ENCODE measurements at regions not wholly inside any gene's neighbourhood (a gene's known extent, or its start where the extent isn't known, plus 50 kb on each side); places are given as distances from the start of the nearest gene placed in this dataset.

GRCh38 chr7:17153536-17153935 lies 144.9 kb upstream of the AHR start:
- Histone ChIP-seq H3K4me3 (ENCODE audit: low read depth in 1 of 2, low read length in 2 of 2) (no peak overlapping the region), H3K4me1 (ENCODE audit: control insufficient read depth in 1 of 2, insufficient read depth in 2 of 2, low read length in 2 of 2) (no peaks in the 10 kb centered on the region), H3K27me3 (ENCODE audit: low read depth, low read length) (no peaks in the 10 kb centered on the region), H3K36me3 (ENCODE audit: control insufficient read depth in 1 of 2, insufficient read depth in 2 of 2, low read length in 2 of 2) (no peaks in the 10 kb centered on the region), H3K9me3 (ENCODE audit: control insufficient read depth in 1 of 2, low read length in 2 of 2) (no peaks in the 10 kb centered on the region), H3K27ac (ENCODE audit: low read length) (no peak overlapping the region)

GRCh38 chr7:17155529-17155928 lies 142.9 kb upstream of the AHR start:
- Histone ChIP-seq H3K4me3 (ENCODE audit: low read depth in 1 of 2, low read length in 2 of 2) (no peak overlapping the region), H3K27me3 (ENCODE audit: low read depth, low read length) (no peaks in the 10 kb centered on the region), H3K36me3 (ENCODE audit: control insufficient read depth in 1 of 2, insufficient read depth in 2 of 2, low read length in 2 of 2) (no peaks in the 10 kb centered on the region), H3K4me1 (ENCODE audit: control insufficient read depth in 1 of 2, insufficient read depth in 2 of 2, low read length in 2 of 2) (no peaks in the 10 kb centered on the region), H3K27ac (ENCODE audit: low read length) (no peak overlapping the region), H3K9me3 (ENCODE audit: control insufficient read depth in 1 of 2, low read length in 2 of 2) (no peaks in the 10 kb centered on the region)

GRCh38 chr7:17158261-17158660 lies 140.2 kb upstream of the AHR start:
- Histone ChIP-seq H3K27ac (ENCODE audit: low read length) (no peak overlapping the region), H3K9me3 (ENCODE audit: control insufficient read depth in 1 of 2, low read length in 2 of 2) (peaks cover 0 to 3% of the 10 kb centered on the region in 2 donors), H3K27me3 (ENCODE audit: low read depth, low read length) (no peaks in the 10 kb centered on the region), H3K4me1 (ENCODE audit: control insufficient read depth in 1 of 2, insufficient read depth in 2 of 2, low read length in 2 of 2) (no peaks in the 10 kb centered on the region), H3K36me3 (ENCODE audit: control insufficient read depth in 1 of 2, insufficient read depth in 2 of 2, low read length in 2 of 2) (no peaks in the 10 kb centered on the region), H3K4me3 (ENCODE audit: low read depth in 1 of 2, low read length in 2 of 2) (no peak overlapping the region)

- H3K27ac ChIP-seq (ENCODE audit: low read length) = no peak overlapping the region
- no peaks in the 10 kb centered on the region for H3K27me3 ChIP-seq (ENCODE audit: low read depth, low read length)
- H3K36me3 ChIP-seq (ENCODE audit: control insufficient read depth in 1 of 2, insufficient read depth in 2 of 2, low read length in 2 of 2) = no peaks in the 10 kb centered on the region
- peaks cover 0 to 3% of the 10 kb centered on the region in 2 donors for H3K9me3 ChIP-seq (ENCODE audit: control insufficient read depth in 1 of 2, low read length in 2 of 2)
- no peaks in the 10 kb centered on the region for H3K4me1 ChIP-seq (ENCODE audit: control insufficient read depth in 1 of 2, insufficient read depth in 2 of 2, low read length in 2 of 2)
- no peak overlapping the region for H3K4me3 ChIP-seq (ENCODE audit: low read depth in 1 of 2, low read length in 2 of 2)
Measured at GRCh38 chr7:17159500-17160037, 138.9 kb upstream of the AHR start.

GRCh38 chr7:17166824-17167379 lies 131.6 kb upstream of the AHR start:
- H3K36me3 ChIP-seq (ENCODE audit: control insufficient read depth in 1 of 2, insufficient read depth in 2 of 2, low read length in 2 of 2) = no peaks in the 10 kb centered on the region
- no peaks in the 10 kb centered on the region for H3K9me3 ChIP-seq (ENCODE audit: control insufficient read depth in 1 of 2, low read length in 2 of 2)
- H3K4me3 ChIP-seq (ENCODE audit: low read depth in 1 of 2, low read length in 2 of 2) = no peak overlapping the region
- no peak overlapping the region for H3K27ac ChIP-seq (ENCODE audit: low read length)
- no peaks in the 10 kb centered on the region for H3K4me1 ChIP-seq (ENCODE audit: control insufficient read depth in 1 of 2, insufficient read depth in 2 of 2, low read length in 2 of 2)
- no peaks in the 10 kb centered on the region for H3K27me3 ChIP-seq (ENCODE audit: low read depth, low read length)

GRCh38 chr7:17168416-17168815 lies 130.0 kb upstream of the AHR start:
- Histone ChIP-seq H3K36me3 (ENCODE audit: control insufficient read depth in 1 of 2, insufficient read depth in 2 of 2, low read length in 2 of 2) (no peaks in the 10 kb centered on the region), H3K27me3 (ENCODE audit: low read depth, low read length) (no peaks in the 10 kb centered on the region), H3K4me3 (ENCODE audit: low read depth in 1 of 2, low read length in 2 of 2) (no peak overlapping the region), H3K4me1 (ENCODE audit: control insufficient read depth in 1 of 2, insufficient read depth in 2 of 2, low read length in 2 of 2) (no peaks in the 10 kb centered on the region), H3K9me3 (ENCODE audit: control insufficient read depth in 1 of 2, low read length in 2 of 2) (no peaks in the 10 kb centered on the region), H3K27ac (ENCODE audit: low read length) (no peak overlapping the region)

GRCh38 chr7:17171427-17171826 lies 127.0 kb upstream of the AHR start:
- no peaks in the 10 kb centered on the region for H3K27me3 ChIP-seq (ENCODE audit: low read depth, low read length)
- H3K27ac ChIP-seq (ENCODE audit: low read length) = no peak overlapping the region
- no peaks in the 10 kb centered on the region for H3K9me3 ChIP-seq (ENCODE audit: control insufficient read depth in 1 of 2, low read length in 2 of 2)
- H3K4me1 ChIP-seq (ENCODE audit: control insufficient read depth in 1 of 2, insufficient read depth in 2 of 2, low read length in 2 of 2) = no peaks in the 10 kb centered on the region
- no peaks in the 10 kb centered on the region for H3K36me3 ChIP-seq (ENCODE audit: control insufficient read depth in 1 of 2, insufficient read depth in 2 of 2, low read length in 2 of 2)
- H3K4me3 ChIP-seq (ENCODE audit: low read depth in 1 of 2, low read length in 2 of 2) = no peak overlapping the region

GRCh38 chr7:17176371-17177032 lies 122.0 kb upstream of the AHR start:
- H3K4me1 ChIP-seq (ENCODE audit: control insufficient read depth in 1 of 2, insufficient read depth in 2 of 2, low read length in 2 of 2) = no peaks in the 10 kb centered on the region
- no peaks in the 10 kb centered on the region for H3K36me3 ChIP-seq (ENCODE audit: control insufficient read depth in 1 of 2, insufficient read depth in 2 of 2, low read length in 2 of 2)
- no peaks in the 10 kb centered on the region for H3K9me3 ChIP-seq (ENCODE audit: control insufficient read depth in 1 of 2, low read length in 2 of 2)
- H3K27ac ChIP-seq (ENCODE audit: low read length) = no peak overlapping the region
- no peaks in the 10 kb centered on the region for H3K27me3 ChIP-seq (ENCODE audit: low read depth, low read length)
- no peak overlapping the region for H3K4me3 ChIP-seq (ENCODE audit: low read depth in 1 of 2, low read length in 2 of 2)

- no peaks in the 10 kb centered on the region for H3K4me1 ChIP-seq (ENCODE audit: control insufficient read depth in 1 of 2, insufficient read depth in 2 of 2, low read length in 2 of 2)
- H3K36me3 ChIP-seq (ENCODE audit: control insufficient read depth in 1 of 2, insufficient read depth in 2 of 2, low read length in 2 of 2) = no peaks in the 10 kb centered on the region
- H3K9me3 ChIP-seq (ENCODE audit: control insufficient read depth in 1 of 2, low read length in 2 of 2) = no peaks in the 10 kb centered on the region
- H3K4me3 ChIP-seq (ENCODE audit: low read depth in 1 of 2, low read length in 2 of 2) = no peak overlapping the region
- no peak overlapping the region for H3K27ac ChIP-seq (ENCODE audit: low read length)
- no peaks in the 10 kb centered on the region for H3K27me3 ChIP-seq (ENCODE audit: low read depth, low read length)
Measured at GRCh38 chr7:17178545-17178944, 119.9 kb upstream of the AHR start.

GRCh38 chr7:17181482-17181881 lies 117.0 kb upstream of the AHR start:
- H3K27ac ChIP-seq (ENCODE audit: low read length) = no peak overlapping the region
- H3K4me3 ChIP-seq (ENCODE audit: low read depth in 1 of 2, low read length in 2 of 2) = no peak overlapping the region
- H3K36me3 ChIP-seq (ENCODE audit: control insufficient read depth in 1 of 2, insufficient read depth in 2 of 2, low read length in 2 of 2) = no peaks in the 10 kb centered on the region
- H3K27me3 ChIP-seq (ENCODE audit: low read depth, low read length) = no peaks in the 10 kb centered on the region
- no peaks in the 10 kb centered on the region for H3K9me3 ChIP-seq (ENCODE audit: control insufficient read depth in 1 of 2, low read length in 2 of 2)
- H3K4me1 ChIP-seq (ENCODE audit: control insufficient read depth in 1 of 2, insufficient read depth in 2 of 2, low read length in 2 of 2) = peaks cover 0 to 7% of the 10 kb centered on the region in 2 donors

GRCh38 chr7:17183630-17184328 lies 114.7 kb upstream of the AHR start:
- Histone ChIP-seq H3K27ac (ENCODE audit: low read length) (no peak overlapping the region), H3K36me3 (ENCODE audit: control insufficient read depth in 1 of 2, insufficient read depth in 2 of 2, low read length in 2 of 2) (no peaks in the 10 kb centered on the region)

More at GRCh38 chr7:17183630-17184328, 114.7 kb upstream of the AHR start:
- H3K9me3 ChIP-seq (ENCODE audit: control insufficient read depth in 1 of 2, low read length in 2 of 2) = no peaks in the 10 kb centered on the region
- peaks cover 0 to 7% of the 10 kb centered on the region in 2 donors for H3K4me1 ChIP-seq (ENCODE audit: control insufficient read depth in 1 of 2, insufficient read depth in 2 of 2, low read length in 2 of 2)
- no peak overlapping the region for H3K4me3 ChIP-seq (ENCODE audit: low read depth in 1 of 2, low read length in 2 of 2)
- H3K27me3 ChIP-seq (ENCODE audit: low read depth, low read length) = no peaks in the 10 kb centered on the region
